K562 (cell line): ENCODE measurements at regions not wholly inside any gene's neighbourhood (a gene's known extent, or its start where the extent isn't known, plus 50 kb on each side); places are given as distances from the start of the nearest gene placed in this dataset.

Experiments
- ATAC-seq: fragments of 200-7000 bp; cut with Tn5 transposase; 3 replicates; pipeline ENCODE4 v1.9.1; 2020; ENCODE audit warnings: moderate library complexity
- BruUV-seq: library from RNA; stranded (reverse); fragments of 400-500 nt; replicated peaks from 2 replicates; lab custom pipeline; 2021; lab: Mats Ljungman, UMichigan
- CTCF ChIA-PET: fragments of 300-600 bp; formaldehyde crosslinking; extraction: SDS; loops from one replicate; lab custom pipeline; 2021; ENCODE audit warnings: low intra/inter-chr PET ratio; lab: Yijun Ruan, JAX
- POLR2A ChIA-PET: fragments of 300-600, 350-650 bp; sonication (Branson Sonifier 250); formaldehyde crosslinking; extraction: SDS; loops from one replicate; lab custom pipeline; 2021; ENCODE audit warnings: antibody characterized with exemption, inconsistent platforms; lab: Yijun Ruan, JAX
- DNase-seq, 4 experiments: peaks; one replicate each; pipeline versions ENCODE4 v3.0.0 to v3.0.0-alpha.2; 2011 to 2018; ENCODE audit warnings: low spot score in 3 of 4, mixed read lengths in 3 of 4; ENCODE audit errors: extremely low read depth in 1 of 4
- FAIRE-seq: peaks from 2 replicates; lab custom pipeline; 2011; peaks lifted over from hg19 to GRCh38; lab: Jason Lieb, UNC
- H2AFZ ChIP-seq: 2 replicates; pipeline ENCODE4 v1.6.0; 2011; ENCODE audit warnings: low read depth, low read length, control low read depth, inconsistent platforms
- H3K27ac ChIP-seq: fragments of 200-600 bp; 3 replicates; pipeline ENCODE4 v1.8.0; 2011; ENCODE audit warnings: low read depth, mild to moderate bottlenecking, control low read depth, inconsistent platforms, low read length, moderate library complexity, mixed read lengths; ENCODE audit errors: extremely low read depth
- H3K27me3 ChIP-seq, 2 experiments: fragments of 300-600 bp in 1 of 2; 2 replicates in 1 of 2; 3 replicates in 1 of 2; pipeline versions ENCODE4 v1.6.0 to v1.8.0; 2011; ENCODE audit warnings: inconsistent platforms in 2 of 2, low read length in 2 of 2, mild to moderate bottlenecking in 1 of 2, mixed read lengths in 1 of 2, moderate library complexity in 1 of 2; ENCODE audit not compliant: control insufficient read depth in 2 of 2, insufficient read depth in 2 of 2
- H3K36me3 ChIP-seq: fragments of 300-600 bp; 3 replicates; pipeline ENCODE4 v1.8.0; 2011; ENCODE audit warnings: mild to moderate bottlenecking, low read length, inconsistent platforms; ENCODE audit not compliant: control insufficient read depth, insufficient read depth
- H3K4me1 ChIP-seq, 2 experiments: fragments of 200-600 bp in 1 of 2; replicated peaks in 1 of 2; 2 replicates in 1 of 2; 3 replicates in 1 of 2; pipeline versions ENCODE4 v1.5.1 to v1.8.0; 2011; ENCODE audit warnings: inconsistent platforms in 2 of 2, low read length in 2 of 2, mild to moderate bottlenecking in 1 of 2, mixed read lengths in 1 of 2, moderate library complexity in 1 of 2; ENCODE audit not compliant: control insufficient read depth in 2 of 2, insufficient read depth in 2 of 2
- H3K4me2 ChIP-seq: 2 replicates; pipeline ENCODE4 v1.6.1; 2011; ENCODE audit warnings: low read length, control low read depth, inconsistent platforms, mixed read lengths; ENCODE audit not compliant: insufficient read depth
- H3K4me3 ChIP-seq: fragments of 200-600 bp; sonication (generic), shearing (Covaris generic); 2 replicates; pipeline ENCODE4 v1.5.1; 2016; ENCODE audit warnings: control low read depth, inconsistent platforms
- H3K79me2 ChIP-seq: fragments of 200-600 bp; 3 replicates; pipeline ENCODE4 v1.8.0; 2011; ENCODE audit warnings: low read length, inconsistent platforms; ENCODE audit not compliant: control insufficient read depth, insufficient read depth
- H3K9ac ChIP-seq, 2 experiments: 2 replicates each; pipeline versions ENCODE4 v1.6.0 to v1.6.1; 2011; ENCODE audit warnings: low read depth in 2 of 2, low read length in 2 of 2, control low read depth in 1 of 2, inconsistent platforms in 1 of 2, mild to moderate bottlenecking in 1 of 2, mixed read lengths in 1 of 2; ENCODE audit not compliant: insufficient read depth in 1 of 2
- H3K9me1 ChIP-seq: one replicate; pipeline ENCODE4 v1.6.0; 2011; ENCODE audit warnings: inconsistent platforms, mild to moderate bottlenecking, low read length, moderate library complexity; ENCODE audit not compliant: control insufficient read depth, insufficient read depth
- H3K9me3 ChIP-seq: replicated peaks from 2 replicates; pipeline ENCODE4 v1.5.1; 2011; ENCODE audit warnings: low read depth, low read length, inconsistent platforms; ENCODE audit not compliant: control insufficient read depth, insufficient read depth
- H4K20me1 ChIP-seq: replicated peaks from 2 replicates; pipeline ENCODE4 v1.6.1; 2011; ENCODE audit warnings: low read length, inconsistent platforms, mixed read lengths; ENCODE audit not compliant: control insufficient read depth, insufficient read depth
- HDAC1 ChIP-seq, 2 experiments: fragments of 450-650 bp; IDR thresholded peaks; 2 replicates each; pipeline ENCODE4 v1.6.1; 2016 to 2017; ENCODE audit warnings: inconsistent platforms in 1 of 2, mild to moderate bottlenecking in 1 of 2, moderate library complexity in 1 of 2
- WGBS: fragments of 100-300 bp; shearing (Covaris generic); methylation state at CpG from one replicate; pipeline ENCODE4 v1.1.6; 2016; ENCODE audit warnings: low coverage, mixed read lengths; ENCODE audit not compliant: insufficient coverage; ENCODE audit errors: missing lambda C conversion rate; 5-methylcytosine and 5-hydroxymethylcytosine counted together
- in situ Hi-C: fragments of 300-500 bp; cut with MboI; formaldehyde crosslinking; loops from 4 replicates; pipeline ENCODE4 v1.15.0; 2018; ENCODE audit warnings: inconsistent platforms, mixed read lengths
- intact Hi-C: fragments of 100-400 bp; cut with micrococcal nuclease; formaldehyde crosslinking; loops from 2 replicates; pipeline ENCODE4 v1.14.2; 2022
- TF ChIP-seq, protein P1 (sequence below): sonication (generic); formaldehyde crosslinking; IDR thresholded peaks from 2 replicates; pipeline ENCODE4 v1.8.0; 2023; ENCODE audit warnings: missing genetic modification reagents, mild to moderate bottlenecking, borderline replicate concordance

DNA sequence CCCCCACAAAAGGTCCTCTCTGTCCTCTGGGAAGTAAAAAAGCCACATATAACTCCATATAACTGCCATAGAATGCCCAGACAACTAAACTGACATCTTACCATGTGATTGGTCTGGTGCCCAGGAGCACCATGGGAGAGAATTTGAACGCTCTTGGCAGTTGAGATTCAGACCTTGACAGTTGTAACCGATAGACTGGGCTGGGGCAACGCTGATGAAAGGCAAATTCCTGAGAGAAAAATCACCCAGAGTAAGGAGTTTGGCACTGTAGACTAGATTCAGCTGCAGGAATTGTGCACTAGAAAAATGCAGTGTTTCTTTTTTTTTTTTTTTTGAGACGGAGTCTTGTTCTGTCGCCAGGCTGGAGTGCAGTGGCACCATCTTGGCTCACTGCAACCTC is 240.5 kb downstream of the SOX2 start:
- TF ChIP-seq HDAC1 (IDR thresholded peaks at IDR 0.05), result no peak
- TF ChIP-seq, protein P1, sequence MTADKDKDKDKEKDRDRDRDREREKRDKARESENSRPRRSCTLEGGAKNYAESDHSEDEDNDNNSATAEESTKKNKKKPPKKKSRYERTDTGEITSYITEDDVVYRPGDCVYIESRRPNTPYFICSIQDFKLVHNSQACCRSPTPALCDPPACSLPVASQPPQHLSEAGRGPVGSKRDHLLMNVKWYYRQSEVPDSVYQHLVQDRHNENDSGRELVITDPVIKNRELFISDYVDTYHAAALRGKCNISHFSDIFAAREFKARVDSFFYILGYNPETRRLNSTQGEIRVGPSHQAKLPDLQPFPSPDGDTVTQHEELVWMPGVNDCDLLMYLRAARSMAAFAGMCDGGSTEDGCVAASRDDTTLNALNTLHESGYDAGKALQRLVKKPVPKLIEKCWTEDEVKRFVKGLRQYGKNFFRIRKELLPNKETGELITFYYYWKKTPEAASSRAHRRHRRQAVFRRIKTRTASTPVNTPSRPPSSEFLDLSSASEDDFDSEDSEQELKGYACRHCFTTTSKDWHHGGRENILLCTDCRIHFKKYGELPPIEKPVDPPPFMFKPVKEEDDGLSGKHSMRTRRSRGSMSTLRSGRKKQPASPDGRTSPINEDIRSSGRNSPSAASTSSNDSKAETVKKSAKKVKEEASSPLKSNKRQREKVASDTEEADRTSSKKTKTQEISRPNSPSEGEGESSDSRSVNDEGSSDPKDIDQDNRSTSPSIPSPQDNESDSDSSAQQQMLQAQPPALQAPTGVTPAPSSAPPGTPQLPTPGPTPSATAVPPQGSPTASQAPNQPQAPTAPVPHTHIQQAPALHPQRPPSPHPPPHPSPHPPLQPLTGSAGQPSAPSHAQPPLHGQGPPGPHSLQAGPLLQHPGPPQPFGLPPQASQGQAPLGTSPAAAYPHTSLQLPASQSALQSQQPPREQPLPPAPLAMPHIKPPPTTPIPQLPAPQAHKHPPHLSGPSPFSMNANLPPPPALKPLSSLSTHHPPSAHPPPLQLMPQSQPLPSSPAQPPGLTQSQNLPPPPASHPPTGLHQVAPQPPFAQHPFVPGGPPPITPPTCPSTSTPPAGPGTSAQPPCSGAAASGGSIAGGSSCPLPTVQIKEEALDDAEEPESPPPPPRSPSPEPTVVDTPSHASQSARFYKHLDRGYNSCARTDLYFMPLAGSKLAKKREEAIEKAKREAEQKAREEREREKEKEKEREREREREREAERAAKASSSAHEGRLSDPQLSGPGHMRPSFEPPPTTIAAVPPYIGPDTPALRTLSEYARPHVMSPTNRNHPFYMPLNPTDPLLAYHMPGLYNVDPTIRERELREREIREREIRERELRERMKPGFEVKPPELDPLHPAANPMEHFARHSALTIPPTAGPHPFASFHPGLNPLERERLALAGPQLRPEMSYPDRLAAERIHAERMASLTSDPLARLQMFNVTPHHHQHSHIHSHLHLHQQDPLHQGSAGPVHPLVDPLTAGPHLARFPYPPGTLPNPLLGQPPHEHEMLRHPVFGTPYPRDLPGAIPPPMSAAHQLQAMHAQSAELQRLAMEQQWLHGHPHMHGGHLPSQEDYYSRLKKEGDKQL, result no peak
- TF ChIP-seq, all 486 proteins: peak for 0
- Histone ChIP-seq H3K27me3 (no peaks in the 10 kb centered on the region), H4K20me1 (no peaks in the 10 kb centered on the region), H3K9me3 (no peaks in the 10 kb centered on the region), H3K4me2 (no peak overlapping the region), H3K9me1 (no peaks in the 10 kb centered on the region), H3K79me2 (no peaks in the 10 kb centered on the region), H3K36me3 (no peaks in the 10 kb centered on the region), H3K4me3 (no peak overlapping the region), H3K4me1 (no peaks in the 10 kb centered on the region), H3K9ac (no peak overlapping the region), H3K27ac (no peak overlapping the region), H2AFZ (no peak overlapping the region)
- no peak for ATAC-seq
- no peak for DNase-seq
- POLR2A ChIA-PET, result no interaction called here
- 0% methylated on average over 3 of the region's 5 CpGs for WGBS
- BruUV-seq, result no TSS peak
- in situ Hi-C loops, result no loop called here
- CTCF ChIA-PET, result no interaction called here
- no peak for FAIRE-seq
- intact Hi-C loops, result no loop called here
